Aorta (tissue), 5 donors: ENCODE measurements at regions not wholly inside any gene's neighbourhood (a gene's known extent, or its start where the extent isn't known, plus 50 kb on each side); places are given as distances from the start of the nearest gene placed in this dataset.

ENCODE experiments used
- ATAC-seq: fragments of 200-7000 bp; cut with Tn5 transposase; one replicate; pipeline ENCODE4 v1.9.1; 2022; ENCODE audit warnings: moderate library complexity; ENCODE audit not compliant: low FRiP score
- DNase-seq, 2 donors: peaks; one replicate each; pipeline ENCODE4 v3.0.0-alpha.2; 2020
- H3K27ac ChIP-seq, 2 donors: one replicate each; pipeline ENCODE4 v1.5.1; 2013; ENCODE audit warnings: low read length in 2 of 2, mild to moderate bottlenecking in 2 of 2, moderate library complexity in 2 of 2, control low read depth in 1 of 2, inconsistent platforms in 1 of 2, low read depth in 1 of 2
- H3K27me3 ChIP-seq, 2 donors: one replicate each; pipeline ENCODE4 v1.6.1; 2013; ENCODE audit warnings: control low read depth in 1 of 2, low read length in 1 of 2, mild to moderate bottlenecking in 1 of 2, moderate library complexity in 1 of 2; ENCODE audit not compliant: insufficient read depth in 2 of 2, control insufficient read depth in 1 of 2
- H3K36me3 ChIP-seq, 2 donors: one replicate each; pipeline ENCODE4 v1.6.1; 2013; ENCODE audit warnings: control low read depth in 1 of 2, low read length in 1 of 2, mild to moderate bottlenecking in 1 of 2; ENCODE audit not compliant: insufficient read depth in 2 of 2, control insufficient read depth in 1 of 2
- H3K4me1 ChIP-seq, 2 donors: one replicate each; pipeline ENCODE4 v1.6.1; 2013; ENCODE audit warnings: low read length in 2 of 2, control low read depth in 1 of 2, mild to moderate bottlenecking in 1 of 2, moderate library complexity in 1 of 2; ENCODE audit not compliant: insufficient read depth in 2 of 2, control insufficient read depth in 1 of 2
- H3K4me3 ChIP-seq, 2 donors: one replicate each; pipeline ENCODE4 v1.5.1; 2013; ENCODE audit warnings: low read length in 2 of 2, control low read depth in 1 of 2, mild to moderate bottlenecking in 1 of 2
- H3K9me3 ChIP-seq: one replicate; pipeline ENCODE4 v1.6.1; 2013; ENCODE audit warnings: mild to moderate bottlenecking, low read length; ENCODE audit not compliant: control insufficient read depth
- WGBS, 2 donors: extraction: QIAGEN DNeasy Blood & Tissue Kit; methylation state at CpG; one replicate each; pipeline ENCODE4 v1.1.7; 2013; 5-methylcytosine and 5-hydroxymethylcytosine counted together
- intact Hi-C, 2 donors: fragments of 100-400 bp; cut with DNase I; formaldehyde crosslinking; loops; one replicate each; pipeline versions ENCODE4 v1.14.2 to v1.15.0; 2022
- microRNA-seq, 2 donors: library from miRNA; unstranded; fragments of <30 nt; microRNA quantifications; one replicate each; pipeline ENCODE4 v1.2.0, GENCODE V29; 2020
- donor health status: healthy with polysubstance abuse.
- donor health status: Bipolar disorder and iron deficiency.
- donor health status: DM: no; HTN: no; CAD: no.
- donor health status: DM: no; HTN: no; CAD: no.
- donor health status: DM: yes; HTN: yes; CAD: no.

DNA sequence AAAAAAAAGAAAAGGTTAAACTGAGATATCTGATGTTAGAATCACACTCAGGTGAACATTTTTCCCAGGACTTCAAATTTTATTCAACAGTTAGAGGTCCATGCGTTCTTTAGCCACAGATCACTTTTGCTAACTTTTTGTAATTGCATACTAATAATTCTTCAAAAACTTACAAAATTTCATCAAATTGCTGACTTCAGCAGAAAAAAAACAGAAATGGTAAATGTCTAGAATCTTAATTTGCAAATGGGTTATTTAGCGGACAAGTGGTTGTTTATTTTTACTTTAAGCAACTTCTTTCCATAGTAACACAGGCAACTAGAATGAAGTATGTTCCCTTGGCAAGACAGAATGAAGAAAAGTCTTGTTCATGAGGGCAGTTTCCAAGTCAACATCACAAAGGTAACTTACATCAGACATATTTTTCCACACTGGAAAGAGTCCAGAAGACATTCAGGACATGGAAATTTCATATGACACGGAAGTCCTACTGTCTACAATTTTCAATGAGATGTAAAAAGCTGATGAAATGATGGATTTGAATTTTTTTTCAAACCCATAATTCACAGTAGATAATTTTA is 62.5 kb upstream of the SOX5 start:
- ATAC-seq (no peak), DNase-seq (no peak)
- intact Hi-C loops = no loop called here
- H3K27me3 ChIP-seq = no peaks in the 10 kb centered on the region
- WGBS, 2 donors = 76 to 82% methylated on average over 3 of the region's 3 CpGs
- no peak overlapping the region for H3K27ac ChIP-seq
- H3K36me3 ChIP-seq = no peaks in the 10 kb centered on the region
- no peaks in the 10 kb centered on the region for H3K9me3 ChIP-seq
- H3K4me3 ChIP-seq = no peak overlapping the region
- no peaks in the 10 kb centered on the region for H3K4me1 ChIP-seq

DNA sequence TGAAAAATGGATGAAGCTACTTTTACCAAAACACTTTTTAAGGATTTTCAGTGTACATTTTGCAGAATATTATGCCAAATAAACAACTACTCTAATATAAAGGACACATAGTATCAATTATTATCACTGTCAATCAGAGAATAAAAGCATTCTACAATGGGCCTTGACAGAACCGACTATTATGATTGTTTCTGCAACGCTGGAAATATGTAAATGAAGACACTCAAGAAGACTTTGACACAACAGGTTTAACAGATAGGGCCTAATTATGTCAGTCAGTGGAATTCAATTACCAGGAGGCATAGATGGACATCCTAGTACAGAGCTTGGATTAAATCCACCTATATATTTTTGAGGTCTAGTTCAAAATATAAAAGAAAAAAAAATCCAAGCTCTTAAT is 58.7 kb upstream of the SOX5 start:
- H3K9me3 ChIP-seq = no peaks in the 10 kb centered on the region
- no peak overlapping the region for H3K27ac ChIP-seq
- ATAC-seq (no peak), DNase-seq (no peak)
- WGBS, 2 donors = 88 to 97% methylated on average over 2 of the region's 2 CpGs
- H3K36me3 ChIP-seq = no peaks in the 10 kb centered on the region
- no peaks in the 10 kb centered on the region for H3K27me3 ChIP-seq
- H3K4me3 ChIP-seq = no peak overlapping the region
- intact Hi-C loops = no loop called here
- no peaks in the 10 kb centered on the region for H3K4me1 ChIP-seq

Small RNAs in the stretch of these regions (microRNA-seq; reads per million reads assigned to microRNA genes)
- gene MIR920 = 0 reads per million in 2 donors
